HG03558 (cell line): ENCODE measurements at regions not wholly inside any gene's neighbourhood (a gene's known extent, or its start where the extent isn't known, plus 50 kb on each side); places are given as distances from the start of the nearest gene placed in this dataset.
"Not testable (repeated sequence)": the region's sequence is repeated elsewhere in the genome, so short reads cannot be mapped to it uniquely, and the experiment has no call there.

Source experiments
- ATAC-seq: cut with Tn5 transposase; IDR thresholded peaks from one replicate; pipeline ENCODE4 v1.9.1; 2021; ENCODE audit warnings: moderate number of reproducible peaks; ENCODE audit not compliant: unreplicated experiment; ENCODE audit errors: extremely low read depth

GRCh38 chr2:60189006-60189405 is 364.4 kb downstream of the BCL11A start:
- not testable (repeated sequence) for ATAC-seq

GRCh38 chr2:60175290-60175689 is 378.2 kb downstream of the BCL11A start:
- ATAC-seq = no peak

GRCh38 chr2:60174146-60174545 is 379.3 kb downstream of the BCL11A start:
- no peak for ATAC-seq

- no peak for ATAC-seq
These were observed 380.7 kb downstream of the BCL11A start for GRCh38 chr2:60172801-60173200.

GRCh38 chr2:60170272-60170671 is 383.2 kb downstream of the BCL11A start:
- no peak for ATAC-seq

- ATAC-seq = no peak
These were observed 385.2 kb downstream of the BCL11A start for GRCh38 chr2:60168247-60168646.

GRCh38 chr2:60167089-60167488 is 386.4 kb downstream of the BCL11A start:
- ATAC-seq = no peak

GRCh38 chr2:60163691-60164090 is 389.8 kb downstream of the BCL11A start:
- no peak for ATAC-seq

- ATAC-seq = no peak
These were observed 393.9 kb downstream of the BCL11A start for GRCh38 chr2:60159519-60159918.

GRCh38 chr2:60158262-60158661 is 395.2 kb downstream of the BCL11A start:
- peak; percentile 67 for ATAC-seq

GRCh38 chr2:60157283-60157682 is 396.2 kb downstream of the BCL11A start:
- ATAC-seq = no peak

- ATAC-seq = no peak
These were observed 399.3 kb downstream of the BCL11A start for GRCh38 chr2:60154142-60154541.

GRCh38 chr2:60152226-60152833 is 401.1 kb downstream of the BCL11A start:
- no peak for ATAC-seq

GRCh38 chr2:60149176-60149575 is 404.3 kb downstream of the BCL11A start:
- no peak for ATAC-seq

GRCh38 chr2:60148716-60149115 is 404.7 kb downstream of the BCL11A start:
- no peak for ATAC-seq

- ATAC-seq = no peak
These were observed 413.3 kb downstream of the BCL11A start for GRCh38 chr2:60140185-60140584.

GRCh38 chr2:60136913-60137312 is 416.5 kb downstream of the BCL11A start:
- no peak for ATAC-seq

GRCh38 chr2:60127191-60127590 is 426.3 kb downstream of the BCL11A start:
- no peak for ATAC-seq

- ATAC-seq = no peak
These were observed 427.6 kb downstream of the BCL11A start for GRCh38 chr2:60125611-60126426.

GRCh38 chr2:60119778-60120177 is 433.7 kb downstream of the BCL11A start:
- no peak for ATAC-seq

- no peak for ATAC-seq
These were observed 434.5 kb downstream of the BCL11A start for GRCh38 chr2:60118917-60119316.

GRCh38 chr2:60118061-60118460 is 435.4 kb downstream of the BCL11A start:
- no peak for ATAC-seq
